ENCODE measurements at regions not wholly inside any gene's neighbourhood (a gene's known extent, or its start where the extent isn't known, plus 50 kb on each side); places are given as distances from the start of the nearest gene placed in this dataset.

DNA sequence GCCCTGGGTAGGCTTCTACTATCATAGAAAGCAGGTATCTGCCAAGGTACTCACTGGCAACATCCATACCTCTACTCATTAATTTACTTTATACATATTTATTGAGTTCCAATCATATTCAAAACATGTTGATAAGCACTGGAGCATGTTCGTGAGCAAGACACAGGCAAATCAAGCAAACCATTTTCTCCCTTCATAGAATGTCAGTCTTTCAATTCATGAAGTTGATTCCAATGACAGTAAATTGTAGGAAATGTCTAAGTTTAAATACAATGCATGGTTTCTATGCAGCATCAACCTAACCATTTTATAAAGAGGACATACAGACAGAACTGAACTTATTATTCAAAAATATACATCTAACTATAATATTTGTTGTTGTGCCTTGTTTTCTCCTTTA is 978.6 kb downstream of the CDH8 start:
- no peaks in the 10 kb centered on the region for H4K20me1 ChIP-seq
- H3K4me3 ChIP-seq: no peak overlapping the region
- TF ChIP-seq Cebpa-rat (IDR thresholded peaks at IDR 0.05): no peak
- no peaks in the 10 kb centered on the region for H3K9me3 ChIP-seq
- H3K36me3 ChIP-seq: no peaks in the 10 kb centered on the region
- H3K27ac ChIP-seq: no peak overlapping the region
- H3K4me1 ChIP-seq: no peaks in the 10 kb centered on the region
- H3K27me3 ChIP-seq: no peaks in the 10 kb centered on the region
- H3K9ac ChIP-seq: no peak overlapping the region
- H3K4me2 ChIP-seq: no peak overlapping the region

- Histone ChIP-seq H3K9me3 (no peaks in the 10 kb centered on the region), H3K4me2 (no peak overlapping the region), H3K4me1 (no peaks in the 10 kb centered on the region), H3K4me3 (no peak overlapping the region), H3K27ac (no peak overlapping the region), H3K27me3 (no peaks in the 10 kb centered on the region), H3K36me3 (no peaks in the 10 kb centered on the region), H3K9ac (no peak overlapping the region), H4K20me1 (no peaks in the 10 kb centered on the region)
- TF ChIP-seq Cebpa-rat (IDR thresholded peaks at IDR 0.05): no peak
These were observed 985.7 kb downstream of the CDH8 start for GRCh38 chr16:61050547-61050946.

- no peak overlapping the region for H3K4me3 ChIP-seq
- no peak overlapping the region for H3K4me2 ChIP-seq
- H3K4me1 ChIP-seq: no peaks in the 10 kb centered on the region
- no peak overlapping the region for H3K9ac ChIP-seq
- no peaks in the 10 kb centered on the region for H3K27me3 ChIP-seq
- H4K20me1 ChIP-seq: no peaks in the 10 kb centered on the region
- no peaks in the 10 kb centered on the region for H3K9me3 ChIP-seq
- TF ChIP-seq Cebpa-rat (IDR thresholded peaks at IDR 0.05): no peak
- H3K27ac ChIP-seq: no peak overlapping the region
- H3K36me3 ChIP-seq: no peaks in the 10 kb centered on the region
These were observed 990.3 kb downstream of the CDH8 start for GRCh38 chr16:61045931-61046330.

- Histone ChIP-seq H3K36me3 (no peaks in the 10 kb centered on the region), H3K4me3 (no peak overlapping the region), H3K27ac (no peak overlapping the region), H3K9me3 (no peaks in the 10 kb centered on the region), H3K9ac (no peak overlapping the region), H3K4me1 (no peaks in the 10 kb centered on the region), H3K4me2 (no peak overlapping the region), H4K20me1 (no peaks in the 10 kb centered on the region), H3K27me3 (no peaks in the 10 kb centered on the region)
- no peak for TF ChIP-seq Cebpa-rat (IDR thresholded peaks at IDR 0.05)
These were observed 993.5 kb downstream of the CDH8 start for GRCh38 chr16:61042737-61043136.

GRCh38 chr16:61030616-61031015 is 1005.6 kb downstream of the CDH8 start:
- no peaks in the 10 kb centered on the region for H3K4me1 ChIP-seq
- TF ChIP-seq Cebpa-rat (IDR thresholded peaks at IDR 0.05): no peak
- H3K9ac ChIP-seq: no peak overlapping the region
- no peak overlapping the region for H3K4me2 ChIP-seq
- H3K27me3 ChIP-seq: no peaks in the 10 kb centered on the region
- H3K9me3 ChIP-seq: no peaks in the 10 kb centered on the region
- no peaks in the 10 kb centered on the region for H4K20me1 ChIP-seq
- H3K27ac ChIP-seq: no peak overlapping the region
- H3K4me3 ChIP-seq: no peak overlapping the region
- no peaks in the 10 kb centered on the region for H3K36me3 ChIP-seq

GRCh38 chr16:61024180-61024900 is 1011.9 kb downstream of the CDH8 start:
- no peaks in the 10 kb centered on the region for H3K9me3 ChIP-seq
- no peaks in the 10 kb centered on the region for H3K36me3 ChIP-seq
- no peak overlapping the region for H3K4me2 ChIP-seq
- no peaks in the 10 kb centered on the region for H3K4me1 ChIP-seq
- no peak overlapping the region for H3K27ac ChIP-seq
- no peaks in the 10 kb centered on the region for H3K27me3 ChIP-seq
- no peak overlapping the region for H3K9ac ChIP-seq
- H4K20me1 ChIP-seq: no peaks in the 10 kb centered on the region
- no peak overlapping the region for H3K4me3 ChIP-seq
- no peak for TF ChIP-seq Cebpa-rat (IDR thresholded peaks at IDR 0.05)

- Histone ChIP-seq H3K36me3 (no peaks in the 10 kb centered on the region), H3K27ac (no peak overlapping the region), H3K27me3 (no peaks in the 10 kb centered on the region), H4K20me1 (no peaks in the 10 kb centered on the region), H3K9me3 (no peaks in the 10 kb centered on the region), H3K4me3 (no peak overlapping the region), H3K9ac (no peak overlapping the region), H3K4me1 (no peaks in the 10 kb centered on the region), H3K4me2 (no peak overlapping the region)
- no peak for TF ChIP-seq Cebpa-rat (IDR thresholded peaks at IDR 0.05)
These were observed 1021.4 kb downstream of the CDH8 start for GRCh38 chr16:61014869-61015268.

DNA sequence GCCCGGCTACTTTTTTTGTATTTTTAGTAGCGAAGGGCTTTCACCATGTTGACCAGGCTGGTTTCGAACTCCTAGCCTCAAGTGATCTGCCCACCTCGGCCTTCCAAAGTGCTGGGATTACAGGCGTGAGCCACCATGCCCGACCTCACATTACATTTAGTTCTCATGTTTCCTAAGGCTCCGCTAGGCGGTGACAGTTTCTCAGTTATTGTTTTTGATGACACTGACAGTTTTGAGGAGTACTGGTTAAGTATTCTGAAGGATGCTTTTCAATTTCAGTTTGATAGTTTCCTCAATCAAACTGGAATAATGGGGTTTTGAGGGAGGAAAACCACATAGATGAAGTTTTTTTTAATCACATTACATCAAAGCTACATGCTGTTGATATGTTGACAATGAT is 1028.5 kb downstream of the CDH8 start:
- TF ChIP-seq Cebpa-rat (IDR thresholded peaks at IDR 0.05): no peak
- H3K36me3 ChIP-seq: no peaks in the 10 kb centered on the region
- no peak overlapping the region for H3K9ac ChIP-seq
- no peaks in the 10 kb centered on the region for H3K4me1 ChIP-seq
- H3K27me3 ChIP-seq: no peaks in the 10 kb centered on the region
- H3K27ac ChIP-seq: no peak overlapping the region
- no peaks in the 10 kb centered on the region for H3K9me3 ChIP-seq
- no peak overlapping the region for H3K4me2 ChIP-seq
- no peak overlapping the region for H3K4me3 ChIP-seq
- no peaks in the 10 kb centered on the region for H4K20me1 ChIP-seq

DNA sequence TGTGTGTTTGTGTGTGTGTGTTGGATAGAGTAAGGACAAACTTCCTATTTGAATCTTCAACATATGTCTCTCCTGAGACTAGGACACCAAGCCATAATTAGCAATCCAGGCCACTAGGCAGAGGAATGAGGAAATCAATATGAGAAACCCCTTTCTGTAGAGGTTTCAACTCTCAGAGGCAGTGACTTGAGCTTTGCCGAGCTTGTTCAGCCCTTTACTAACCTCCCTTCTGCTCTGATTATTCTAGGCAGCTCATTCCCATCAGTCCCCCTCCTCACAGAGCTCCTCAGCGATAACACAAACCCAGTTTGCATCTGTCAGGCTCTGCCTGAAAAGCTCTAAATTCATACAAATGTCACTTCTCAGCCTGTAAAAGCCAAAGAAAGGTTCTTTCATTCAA is 1030.3 kb downstream of the CDH8 start:
- Histone ChIP-seq H3K9me3 (no peaks in the 10 kb centered on the region), H3K27ac (no peak overlapping the region), H4K20me1 (no peaks in the 10 kb centered on the region), H3K27me3 (no peaks in the 10 kb centered on the region), H3K4me1 (no peaks in the 10 kb centered on the region), H3K36me3 (no peaks in the 10 kb centered on the region), H3K9ac (no peak overlapping the region), H3K4me2 (no peak overlapping the region), H3K4me3 (no peak overlapping the region)
- TF ChIP-seq Cebpa-rat (IDR thresholded peaks at IDR 0.05): no peak

DNA sequence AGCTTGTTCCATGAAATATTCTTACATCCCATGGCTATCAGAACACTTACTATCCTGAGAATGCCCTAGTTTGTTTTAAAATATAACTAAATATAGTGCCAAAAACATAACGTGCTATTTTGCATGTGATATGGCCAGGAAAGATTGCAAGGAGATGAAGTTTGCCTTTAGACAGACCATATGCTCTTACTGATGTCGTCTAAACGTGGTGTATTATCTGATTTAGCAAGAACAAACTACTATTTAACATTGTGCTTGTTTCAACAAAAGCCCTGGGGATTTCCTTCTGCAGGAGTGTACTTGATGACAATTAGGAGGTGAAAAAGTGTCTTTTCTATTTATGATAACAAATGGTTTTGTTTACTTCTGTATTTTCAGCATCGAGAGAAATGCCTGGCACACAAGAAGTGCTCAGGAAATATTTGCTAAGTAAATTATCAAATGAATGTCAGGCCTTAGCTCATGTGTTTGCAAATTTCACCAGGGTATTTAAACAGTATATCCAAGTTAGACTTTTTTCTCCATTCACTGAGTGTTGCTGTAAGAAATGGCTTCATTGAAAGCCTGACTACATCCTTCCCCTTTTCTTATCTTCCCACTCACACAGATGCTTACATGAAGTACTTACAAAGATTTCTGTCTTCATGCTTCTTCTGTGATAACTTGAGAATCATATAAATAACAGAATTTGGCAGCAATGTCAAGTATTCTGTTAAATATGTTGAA is 1033.6 kb downstream of the CDH8 start:
- no peak overlapping the region for H3K4me2 ChIP-seq
- no peak overlapping the region for H3K27ac ChIP-seq
- H3K27me3 ChIP-seq: no peaks in the 10 kb centered on the region
- H3K36me3 ChIP-seq: no peaks in the 10 kb centered on the region
- no peaks in the 10 kb centered on the region for H4K20me1 ChIP-seq
- H3K4me3 ChIP-seq: no peak overlapping the region
- no peaks in the 10 kb centered on the region for H3K4me1 ChIP-seq
- no peak overlapping the region for H3K9ac ChIP-seq
- TF ChIP-seq Cebpa-rat (IDR thresholded peaks at IDR 0.05): no peak
- no peaks in the 10 kb centered on the region for H3K9me3 ChIP-seq
